Astrocyte of the cerebellum (primary cell): ENCODE measurements at regions not wholly inside any gene's neighbourhood (a gene's known extent, or its start where the extent isn't known, plus 50 kb on each side); places are given as distances from the start of the nearest gene placed in this dataset.

Experiments used
- DNase-seq: peaks from one replicate; pipeline ENCODE4 v3.0.0-alpha.2; 2011; ENCODE audit warnings: low read depth
- H3K4me3 ChIP-seq: 2 replicates; pipeline ENCODE4 v1.5.1; 2011; ENCODE audit warnings: mild to moderate bottlenecking, low read depth, low read length, moderate library complexity
- in situ Hi-C: cut with HindIII; loops from 2 replicates; pipeline ENCODE4 v1.10.0; 2017; ENCODE audit warnings: low sequenced_read_pairs
- TF ChIP-seq, protein P1 (sequence below): IDR thresholded peaks from 2 replicates; pipeline ENCODE4 v1.5.1; 2012; ENCODE audit warnings: low read length, low read depth, moderate library complexity, mild to moderate bottlenecking; ENCODE audit errors: missing control alignments

DNA sequence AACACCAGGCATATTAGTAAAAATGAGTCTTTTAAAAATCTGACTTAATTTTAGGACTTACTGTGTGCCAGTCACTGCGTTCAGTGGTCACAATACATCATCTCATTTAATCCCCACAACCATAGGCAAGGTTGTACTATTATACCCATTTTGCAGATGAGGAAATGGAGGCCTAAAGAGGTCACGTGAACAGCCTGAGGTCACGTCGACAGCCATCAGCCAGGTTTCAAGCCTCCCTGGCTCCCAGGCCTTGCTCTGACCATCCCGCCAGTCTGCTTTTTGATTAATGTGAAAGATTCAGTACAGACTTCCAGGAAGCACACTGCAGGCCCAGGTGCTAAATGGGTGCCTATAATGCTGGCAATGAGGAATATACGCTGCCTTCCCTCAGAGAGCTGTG, 86.3 kb upstream of the TOX3 start:
- no peak for DNase-seq
- in situ Hi-C loops = no loop called here
- TF ChIP-seq, protein P1, sequence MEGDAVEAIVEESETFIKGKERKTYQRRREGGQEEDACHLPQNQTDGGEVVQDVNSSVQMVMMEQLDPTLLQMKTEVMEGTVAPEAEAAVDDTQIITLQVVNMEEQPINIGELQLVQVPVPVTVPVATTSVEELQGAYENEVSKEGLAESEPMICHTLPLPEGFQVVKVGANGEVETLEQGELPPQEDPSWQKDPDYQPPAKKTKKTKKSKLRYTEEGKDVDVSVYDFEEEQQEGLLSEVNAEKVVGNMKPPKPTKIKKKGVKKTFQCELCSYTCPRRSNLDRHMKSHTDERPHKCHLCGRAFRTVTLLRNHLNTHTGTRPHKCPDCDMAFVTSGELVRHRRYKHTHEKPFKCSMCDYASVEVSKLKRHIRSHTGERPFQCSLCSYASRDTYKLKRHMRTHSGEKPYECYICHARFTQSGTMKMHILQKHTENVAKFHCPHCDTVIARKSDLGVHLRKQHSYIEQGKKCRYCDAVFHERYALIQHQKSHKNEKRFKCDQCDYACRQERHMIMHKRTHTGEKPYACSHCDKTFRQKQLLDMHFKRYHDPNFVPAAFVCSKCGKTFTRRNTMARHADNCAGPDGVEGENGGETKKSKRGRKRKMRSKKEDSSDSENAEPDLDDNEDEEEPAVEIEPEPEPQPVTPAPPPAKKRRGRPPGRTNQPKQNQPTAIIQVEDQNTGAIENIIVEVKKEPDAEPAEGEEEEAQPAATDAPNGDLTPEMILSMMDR = no peak
- H3K4me3 ChIP-seq = no peak overlapping the region

GRCh38 chr16:52631711-52632110, 84.8 kb upstream of the TOX3 start:
- in situ Hi-C loops = no loop called here
- TF ChIP-seq, protein P1 = no peak
- H3K4me3 ChIP-seq = no peak overlapping the region
- DNase-seq = no peak

DNA sequence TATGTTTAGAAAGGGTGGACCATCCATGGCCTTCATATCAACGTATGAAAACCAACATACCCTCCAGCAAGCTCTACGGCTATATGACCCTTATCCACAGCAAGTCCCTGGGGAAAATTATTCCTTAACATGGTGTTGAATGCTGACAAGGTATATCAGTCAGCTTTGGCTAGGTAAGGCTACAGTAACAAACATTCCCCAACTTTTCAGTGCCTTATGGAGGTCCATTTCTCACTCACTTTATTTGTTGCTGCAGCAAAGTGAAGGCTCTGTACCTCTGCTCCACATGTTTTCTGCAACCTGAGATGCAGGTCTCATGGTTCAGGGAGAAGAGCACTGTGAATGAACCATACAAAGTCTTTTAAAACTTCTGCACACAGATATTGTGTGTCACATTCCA, 83.8 kb upstream of the TOX3 start:
- H3K4me3 ChIP-seq = no peak overlapping the region
- in situ Hi-C loops = no loop called here
- no peak for DNase-seq
- TF ChIP-seq, protein P1 = no peak

GRCh38 chr16:52629296-52629695, 82.4 kb upstream of the TOX3 start:
- no peak for DNase-seq
- TF ChIP-seq, protein P1 = no peak
- in situ Hi-C loops = no loop called here
- H3K4me3 ChIP-seq = no peak overlapping the region

DNA sequence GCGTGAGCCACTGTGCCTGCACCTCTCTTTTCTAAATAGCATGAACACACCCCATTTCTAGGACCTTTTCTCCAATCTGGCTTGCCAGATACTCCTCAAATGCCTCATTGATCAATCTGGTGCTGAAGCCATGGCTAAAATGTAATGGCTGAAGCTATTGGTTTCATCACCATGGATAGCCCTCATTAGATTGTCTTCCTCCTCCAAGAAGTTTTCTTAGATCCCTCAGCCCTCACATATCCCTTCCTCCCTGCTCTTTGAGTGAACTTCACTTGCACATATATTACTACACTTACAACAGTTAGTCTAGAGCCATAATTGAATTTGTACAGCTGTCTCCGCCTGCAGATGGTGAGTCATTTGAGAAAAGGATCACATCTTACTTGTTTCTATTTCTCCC, 77.9 kb upstream of the TOX3 start:
- TF ChIP-seq, protein P1 = no peak
- H3K4me3 ChIP-seq = no peak overlapping the region
- no peak for DNase-seq
- in situ Hi-C loops = no loop called here

- in situ Hi-C loops = no loop called here
- TF ChIP-seq, protein P1 = no peak
- DNase-seq = no peak
- H3K4me3 ChIP-seq = no peak overlapping the region
Measured at GRCh38 chr16:52621651-52622050, 74.7 kb upstream of the TOX3 start.
